OCI-LY1 (cell line): ENCODE measurements at regions not wholly inside any gene's neighbourhood (a gene's known extent, or its start where the extent isn't known, plus 50 kb on each side); places are given as distances from the start of the nearest gene placed in this dataset.

Experiments
- H2AFZ ChIP-seq: fragments of 200-600 bp; sonication (generic), shearing (Covaris generic); 2 replicates; pipeline ENCODE4 v1.6.0; 2014; ENCODE audit warnings: antibody characterized with exemption, mild to moderate bottlenecking, low read length
- H3F3A ChIP-seq: fragments of 200-600 bp; sonication (generic), shearing (Covaris generic); 2 replicates; pipeline ENCODE4 v1.6.0; 2014; ENCODE audit warnings: mild to moderate bottlenecking, antibody characterized with exemption, low read length, moderate library complexity; ENCODE audit not compliant: insufficient read depth
- H3K27ac ChIP-seq: fragments of 200-600 bp; sonication (generic); 2 replicates; pipeline ENCODE4 v1.5.1; 2014; ENCODE audit warnings: low read length, mixed run types, mild to moderate bottlenecking, low read depth; ENCODE audit not compliant: poor library complexity, severe bottlenecking
- H3K27me3 ChIP-seq: fragments of 200-600 bp; sonication (generic); 2 replicates; pipeline ENCODE4 v1.6.0; 2014; ENCODE audit warnings: antibody characterized with exemption, mild to moderate bottlenecking, low read length, moderate library complexity; ENCODE audit not compliant: insufficient read depth
- H3K36me3 ChIP-seq: fragments of 200-600 bp; sonication (generic); 2 replicates; pipeline ENCODE4 v1.6.1; 2014; ENCODE audit warnings: mild to moderate bottlenecking, antibody characterized with exemption, low read length, moderate library complexity, mixed read lengths; ENCODE audit not compliant: insufficient read depth
- H3K4me1 ChIP-seq: fragments of 200-600 bp; sonication (generic); 2 replicates; pipeline ENCODE4 v1.5.1; 2014; ENCODE audit warnings: mild to moderate bottlenecking, low read length, moderate library complexity; ENCODE audit not compliant: insufficient read depth, severe bottlenecking
- H3K4me2 ChIP-seq: fragments of 200-600 bp; sonication (generic), shearing (Covaris generic); 2 replicates; pipeline ENCODE4 v1.6.1; 2014; ENCODE audit warnings: low read length
- H3K4me3 ChIP-seq: fragments of 200-600 bp; sonication (generic); 2 replicates; pipeline ENCODE4 v1.5.1; 2014; ENCODE audit warnings: low read length, low read depth, mild to moderate bottlenecking, mixed read lengths; ENCODE audit not compliant: poor library complexity, severe bottlenecking
- H3K79me2 ChIP-seq: fragments of 200-600 bp; shearing (Covaris generic); 2 replicates; pipeline ENCODE4 v1.6.1; 2016; ENCODE audit warnings: mixed run types, low read length, mixed read lengths; ENCODE audit not compliant: insufficient read depth
- H3K9ac ChIP-seq: fragments of 200-600 bp; sonication (generic), shearing (Covaris generic); 2 replicates; pipeline ENCODE4 v1.6.1; 2014; ENCODE audit warnings: mild to moderate bottlenecking, low read length, mixed read lengths
- H3K9me2 ChIP-seq: fragments of 200-600 bp; sonication (generic), shearing (Covaris generic); 2 replicates; pipeline ENCODE4 v1.6.1; 2014; ENCODE audit warnings: low read depth, mild to moderate bottlenecking, low read length, mixed read lengths
- H3K9me3 ChIP-seq: fragments of 200-600 bp; shearing (Covaris generic); 2 replicates; pipeline ENCODE4 v1.6.1; 2014; ENCODE audit warnings: low read length, mixed read lengths
- H4K20me1 ChIP-seq: fragments of 200-600 bp; sonication (generic), shearing (Covaris generic); 2 replicates; pipeline ENCODE4 v1.6.0; 2016; ENCODE audit warnings: mild to moderate bottlenecking, low read length; ENCODE audit not compliant: insufficient read depth
- CTCF ChIP-seq: fragments of 200-600 bp; sonication (generic), shearing (Covaris generic); IDR thresholded peaks from 2 replicates; pipeline ENCODE4 v1.5.1; 2017; ENCODE audit warnings: mild to moderate bottlenecking, antibody characterized with exemption, low read length, moderate library complexity, mixed read lengths
- EZH2 ChIP-seq: fragments of 200-600 bp; sonication (generic), shearing (Covaris generic); IDR thresholded peaks from 2 replicates; pipeline ENCODE4 v1.8.0; 2017; ENCODE audit warnings: borderline replicate concordance, mixed run types, mild to moderate bottlenecking, antibody characterized with exemption, low read length, moderate library complexity, mixed read lengths

GRCh38 chr11:103688924-103689323, 347.5 kb upstream of the DDI1 start:
- no peaks in the 10 kb centered on the region for H4K20me1 ChIP-seq
- no peak overlapping the region for H3K9ac ChIP-seq
- no peaks in the 10 kb centered on the region for H3K9me3 ChIP-seq
- H3K4me3 ChIP-seq: no peak overlapping the region
- no peaks in the 10 kb centered on the region for H3K36me3 ChIP-seq
- H3K4me2 ChIP-seq: no peak overlapping the region
- H3K27ac ChIP-seq: no peak overlapping the region
- no peak overlapping the region for H2AFZ ChIP-seq
- no peaks in the 10 kb centered on the region for H3K9me2 ChIP-seq
- no peaks in the 10 kb centered on the region for H3K79me2 ChIP-seq
- no peaks in the 10 kb centered on the region for H3K4me1 ChIP-seq
- H3F3A ChIP-seq: no peaks in the 10 kb centered on the region
- no peaks in the 10 kb centered on the region for H3K27me3 ChIP-seq
- TF ChIP-seq EZH2 (no peak), CTCF (no peak)

DNA sequence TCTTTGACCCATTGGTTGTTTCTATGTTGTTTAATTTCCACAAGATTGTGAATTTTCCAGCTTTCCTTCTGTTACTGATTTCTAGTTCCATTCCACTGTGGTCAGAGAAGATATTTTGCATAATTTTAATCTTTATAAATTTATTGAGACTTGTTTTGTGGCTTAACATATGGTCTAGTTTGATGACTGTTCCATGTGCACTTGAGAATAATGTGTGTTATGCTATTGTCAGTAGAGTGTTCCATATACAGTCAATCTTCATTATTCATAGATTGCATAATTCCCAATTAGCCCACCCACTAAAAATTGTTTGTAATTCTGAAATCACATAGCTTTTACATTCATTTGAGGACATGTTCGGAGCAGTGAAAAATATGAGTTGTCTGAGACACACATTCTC, 346.1 kb upstream of the DDI1 start:
- no peak overlapping the region for H2AFZ ChIP-seq
- H3K4me1 ChIP-seq: no peaks in the 10 kb centered on the region
- no peaks in the 10 kb centered on the region for H3F3A ChIP-seq
- H3K9me2 ChIP-seq: no peaks in the 10 kb centered on the region
- H3K9me3 ChIP-seq: no peaks in the 10 kb centered on the region
- H3K79me2 ChIP-seq: no peaks in the 10 kb centered on the region
- H3K27me3 ChIP-seq: no peaks in the 10 kb centered on the region
- H3K4me2 ChIP-seq: no peak overlapping the region
- H3K36me3 ChIP-seq: no peaks in the 10 kb centered on the region
- no peak overlapping the region for H3K9ac ChIP-seq
- H4K20me1 ChIP-seq: no peaks in the 10 kb centered on the region
- no peak overlapping the region for H3K4me3 ChIP-seq
- H3K27ac ChIP-seq: no peak overlapping the region
- TF ChIP-seq CTCF (no peak), EZH2 (no peak)

DNA sequence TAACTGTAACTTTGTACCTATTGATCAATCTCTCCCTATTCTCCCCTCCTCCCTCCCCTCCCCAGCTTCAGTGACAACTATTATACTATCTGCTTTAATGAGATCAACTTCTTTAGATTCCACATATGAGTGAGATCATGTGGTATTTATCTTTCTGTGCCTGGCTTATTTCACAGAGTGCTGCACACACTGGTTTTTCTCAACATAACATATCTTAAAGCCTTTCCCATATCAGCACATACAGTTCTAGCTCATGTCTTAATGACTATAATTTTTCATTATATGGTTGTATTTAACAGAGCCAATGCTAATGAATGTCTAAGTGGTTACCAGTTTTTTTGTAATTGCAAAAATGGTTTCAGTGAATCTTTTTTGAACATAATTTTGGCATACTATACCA, 340.3 kb upstream of the DDI1 start:
- Histone ChIP-seq H3K9me2 (no peaks in the 10 kb centered on the region), H3K4me1 (no peaks in the 10 kb centered on the region), H3K9ac (no peak overlapping the region), H4K20me1 (no peaks in the 10 kb centered on the region), H3F3A (no peaks in the 10 kb centered on the region), H3K27ac (no peak overlapping the region), H3K9me3 (no peaks in the 10 kb centered on the region), H3K4me3 (no peak overlapping the region), H3K4me2 (no peak overlapping the region), H3K79me2 (no peaks in the 10 kb centered on the region), H3K36me3 (no peaks in the 10 kb centered on the region), H3K27me3 (no peaks in the 10 kb centered on the region), H2AFZ (no peak overlapping the region)
- TF ChIP-seq EZH2 (no peak), CTCF (no peak)
